Neural cell (in vitro differentiated cells): ENCODE measurements at regions not wholly inside any gene's neighbourhood (a gene's known extent, or its start where the extent isn't known, plus 50 kb on each side); places are given as distances from the start of the nearest gene placed in this dataset.

ENCODE experiments used
- H2AFZ ChIP-seq: fragments of 200-600, 300-800 bp; sonication (generic), shearing (Covaris generic); 2 replicates; pipeline ENCODE4 v1.6.0; 2014; ENCODE audit warnings: low read depth, mild to moderate bottlenecking, antibody characterized with exemption, low read length, moderate library complexity
- H3F3A ChIP-seq: fragments of 200-600 bp; shearing (Covaris generic); 2 replicates; pipeline ENCODE4 v1.6.1; 2016; ENCODE audit warnings: mild to moderate bottlenecking, moderate library complexity, mixed read lengths, antibody characterized with exemption, low read length; ENCODE audit not compliant: insufficient read depth, poor library complexity, severe bottlenecking
- H3K27ac ChIP-seq: fragments of 200-600, 300-800 bp; sonication (generic), shearing (Covaris generic); 2 replicates; pipeline ENCODE4 v1.5.1; 2014; ENCODE audit warnings: mild to moderate bottlenecking, low read length, moderate library complexity
- H3K27me3 ChIP-seq: fragments of 300-800, 200-600 bp; sonication (generic), shearing (Covaris generic); 2 replicates; pipeline ENCODE4 v1.6.0; 2014; ENCODE audit warnings: mild to moderate bottlenecking, low read depth, low read length, moderate library complexity; ENCODE audit not compliant: insufficient read depth
- H3K36me3 ChIP-seq: fragments of 300-800, 200-600 bp; sonication (generic), shearing (Covaris generic); 2 replicates; pipeline ENCODE4 v1.5.1; 2014; ENCODE audit warnings: mild to moderate bottlenecking, antibody characterized with exemption, low read length, moderate library complexity; ENCODE audit not compliant: insufficient read depth
- H3K4me2 ChIP-seq: fragments of 300-800, 200-600 bp; sonication (generic), shearing (Covaris generic); 2 replicates; pipeline ENCODE4 v1.6.0; 2014; ENCODE audit warnings: mild to moderate bottlenecking, low read length
- H3K4me3 ChIP-seq: fragments of 300-800, 200-600 bp; sonication (generic), shearing (Covaris generic); 2 replicates; pipeline ENCODE4 v1.5.1; 2014; ENCODE audit warnings: mild to moderate bottlenecking, low read length, moderate library complexity
- H3K79me2 ChIP-seq: fragments of 200-600 bp; shearing (Covaris generic); replicated peaks from 2 replicates; pipeline ENCODE4 v1.6.0; 2014; ENCODE audit warnings: mild to moderate bottlenecking, low read length, moderate library complexity; ENCODE audit not compliant: insufficient read depth
- H3K9ac ChIP-seq: fragments of 300-800, 200-600 bp; sonication (generic), shearing (Covaris generic); 2 replicates; pipeline ENCODE4 v1.6.1; 2016; ENCODE audit warnings: mild to moderate bottlenecking, low read length, mixed read lengths
- H3K9me2 ChIP-seq: fragments of 200-600 bp; shearing (Covaris generic); 2 replicates; pipeline ENCODE4 v1.6.1; 2016; ENCODE audit warnings: mild to moderate bottlenecking, low read length, mixed read lengths; ENCODE audit not compliant: insufficient read depth
- H3K9me3 ChIP-seq: fragments of 200-600, 300-800 bp; sonication (generic), shearing (Covaris generic); 2 replicates; pipeline ENCODE4 v1.6.1; 2016; ENCODE audit warnings: mild to moderate bottlenecking, mixed run types, low read length, moderate library complexity, mixed read lengths
- H4K20me1 ChIP-seq: fragments of 200-600 bp; shearing (Covaris generic); 2 replicates; pipeline ENCODE4 v1.6.1; 2016; ENCODE audit warnings: mild to moderate bottlenecking, mixed run types; ENCODE audit not compliant: insufficient read depth
- CTCF ChIP-seq: fragments of 450-650 bp; IDR thresholded peaks from 2 replicates; pipeline ENCODE4 v1.5.1; 2014; ENCODE audit warnings: antibody characterized with exemption, mild to moderate bottlenecking, moderate library complexity; ENCODE audit not compliant: poor library complexity, severe bottlenecking
- EP300 ChIP-seq: fragments of 450-650 bp; conservative IDR thresholded peaks from 2 replicates; pipeline ENCODE4 v1.6.1; 2014; ENCODE audit warnings: antibody characterized with exemption, mild to moderate bottlenecking, moderate library complexity; ENCODE audit not compliant: poor library complexity, severe bottlenecking
- EZH2 ChIP-seq: fragments of 200-600, 300-800 bp; shearing (Covaris generic), sonication (generic); IDR thresholded peaks from 2 replicates; pipeline ENCODE4 v1.6.1; 2014; ENCODE audit warnings: antibody characterized with exemption, low read length, borderline replicate concordance, mild to moderate bottlenecking; ENCODE audit not compliant: insufficient read depth, poor library complexity, severe bottlenecking
- MXI1 ChIP-seq: fragments of 450-650 bp; conservative IDR thresholded peaks from 2 replicates; pipeline ENCODE4 v1.6.1; 2014; ENCODE audit warnings: antibody characterized with exemption, mild to moderate bottlenecking; ENCODE audit not compliant: poor library complexity, severe bottlenecking
- POLR2AphosphoS5 ChIP-seq: IDR thresholded peaks from 2 replicates; pipeline ENCODE4 v1.6.1; 2012
- RAD21 ChIP-seq: fragments of 450-650 bp; conservative IDR thresholded peaks from 2 replicates; pipeline ENCODE4 v1.6.1; 2014; ENCODE audit warnings: antibody characterized with exemption, mild to moderate bottlenecking, moderate library complexity
- REST ChIP-seq: IDR thresholded peaks from 2 replicates; pipeline ENCODE4 v1.6.1; 2012; ENCODE audit warnings: borderline replicate concordance
- SMC3 ChIP-seq: fragments of 450-650 bp; conservative IDR thresholded peaks from 2 replicates; pipeline ENCODE4 v1.6.1; 2014; ENCODE audit warnings: antibody characterized with exemption, mild to moderate bottlenecking, moderate library complexity; ENCODE audit not compliant: poor library complexity
- TAF1 ChIP-seq: IDR thresholded peaks from 2 replicates; pipeline ENCODE4 v1.6.1; 2012; ENCODE audit warnings: low read depth

- Histone ChIP-seq H3K9ac (no peak overlapping the region), H3K4me2 (no peak overlapping the region), H4K20me1 (no peaks in the 10 kb centered on the region), H2AFZ (no peak overlapping the region), H3K79me2 (no peaks in the 10 kb centered on the region), H3K9me2 (no peaks in the 10 kb centered on the region), H3K36me3 (no peaks in the 10 kb centered on the region), H3K9me3 (no peaks in the 10 kb centered on the region), H3K4me3 (no peak overlapping the region), H3K27ac (no peak overlapping the region), H3F3A (no peaks in the 10 kb centered on the region), H3K27me3 (no peaks in the 10 kb centered on the region)
- TF ChIP-seq POLR2AphosphoS5 (no peak), MXI1 (no peak), EP300 (no peak), RAD21 (no peak), REST (no peak), CTCF (no peak), EZH2 (no peak), TAF1 (no peak), SMC3 (no peak)
Observed at GRCh38 chrX:8403988-8404387, 60.6 kb upstream of the VCX3B start.

GRCh38 chrX:8404471-8404870, 60.2 kb upstream of the VCX3B start:
- no peak overlapping the region for H2AFZ ChIP-seq
- no peak for TF ChIP-seq RAD21
- TF ChIP-seq CTCF, result no peak
- TF ChIP-seq SMC3, result no peak
- TF ChIP-seq TAF1, result no peak
- TF ChIP-seq EZH2, result no peak
- TF ChIP-seq EP300, result no peak
- no peak for TF ChIP-seq MXI1
- no peak for TF ChIP-seq REST
- TF ChIP-seq POLR2AphosphoS5, result no peak

More at GRCh38 chrX:8404471-8404870, 60.2 kb upstream of the VCX3B start:
- H3K79me2 ChIP-seq, result no peaks in the 10 kb centered on the region
- no peaks in the 10 kb centered on the region for H3K27me3 ChIP-seq
- H3K4me2 ChIP-seq, result no peak overlapping the region
- no peaks in the 10 kb centered on the region for H3K36me3 ChIP-seq
- no peaks in the 10 kb centered on the region for H3F3A ChIP-seq
- no peaks in the 10 kb centered on the region for H3K9me2 ChIP-seq
- H3K27ac ChIP-seq, result no peak overlapping the region
- no peak overlapping the region for H3K4me3 ChIP-seq
- H3K9ac ChIP-seq, result no peak overlapping the region
- H3K9me3 ChIP-seq, result no peaks in the 10 kb centered on the region
- no peaks in the 10 kb centered on the region for H4K20me1 ChIP-seq
